ENCODE measurements at regions not wholly inside any gene's neighbourhood (a gene's known extent, or its start where the extent isn't known, plus 50 kb on each side); places are given as distances from the start of the nearest gene placed in this dataset.

- Histone ChIP-seq H3K4me1 (no peaks in the 10 kb centered on the region), H3K36me3 (no peaks in the 10 kb centered on the region), H3K27ac (no peak overlapping the region), H3K9me3 (no peaks in the 10 kb centered on the region), H3K4me3 (no peak overlapping the region), H3K27me3 (peaks cover 0 to 4% (median 0%) of the 10 kb centered on the region in 4 donors)
- DNase-seq (no peak), ATAC-seq (no peak), FAIRE-seq (no peak)
- intact Hi-C loops (cut with DNase I), result no loop called here
- no peak for TF ChIP-seq CTCF (IDR thresholded peaks at IDR 0.05)
Observed at GRCh38 chr4:23730998-23731397, 158.8 kb downstream of the PPARGC1A start.

GRCh38 chr4:23728971-23729370, 160.9 kb downstream of the PPARGC1A start:
- H3K36me3 ChIP-seq, result no peaks in the 10 kb centered on the region
- FAIRE-seq (no peak), DNase-seq (no peak), ATAC-seq (no peak)
- peaks cover 0 to 4% (median 0%) of the 10 kb centered on the region in 4 donors for H3K27me3 ChIP-seq
- no peaks in the 10 kb centered on the region for H3K9me3 ChIP-seq
- no peak for TF ChIP-seq CTCF (IDR thresholded peaks at IDR 0.05)
- intact Hi-C loops (cut with DNase I), result no loop called here
- no peak overlapping the region for H3K4me3 ChIP-seq
- no peak overlapping the region for H3K27ac ChIP-seq
- no peaks in the 10 kb centered on the region for H3K4me1 ChIP-seq

- Histone ChIP-seq H3K27me3 (peaks cover 0 to 4% (median 0%) of the 10 kb centered on the region in 4 donors), H3K27ac (no peak overlapping the region), H3K9me3 (no peaks in the 10 kb centered on the region), H3K4me3 (no peak overlapping the region), H3K4me1 (no peaks in the 10 kb centered on the region), H3K36me3 (no peaks in the 10 kb centered on the region)
- ATAC-seq, result peak in 2 of 4 donors; percentile 33 to 40
- no peak for FAIRE-seq
- DNase-seq, result no peak
- no peak for TF ChIP-seq CTCF (IDR thresholded peaks at IDR 0.05)
- intact Hi-C loops (cut with DNase I), result no loop called here
Observed at GRCh38 chr4:23728393-23728792, 161.5 kb downstream of the PPARGC1A start.

GRCh38 chr4:23720556-23720955, 169.3 kb downstream of the PPARGC1A start:
- no peaks in the 10 kb centered on the region for H3K36me3 ChIP-seq
- ATAC-seq, result no peak
- no peak for FAIRE-seq
- no peaks in the 10 kb centered on the region for H3K9me3 ChIP-seq
- H3K4me3 ChIP-seq, result no peak overlapping the region
- H3K27me3 ChIP-seq, result no peaks in the 10 kb centered on the region
- DNase-seq, result no peak
- intact Hi-C loops (cut with DNase I), result no loop called here
- TF ChIP-seq CTCF (IDR thresholded peaks at IDR 0.05), result no peak
- H3K4me1 ChIP-seq, result no peaks in the 10 kb centered on the region
- H3K27ac ChIP-seq, result no peak overlapping the region
- 49 to 55% methylated on average over 2 of the region's 2 CpGs for WGBS, 2 donors

GRCh38 chr4:23718435-23718834, 171.4 kb downstream of the PPARGC1A start:
- intact Hi-C loops (cut with DNase I), result no loop called here
- no peak for ATAC-seq
- Histone ChIP-seq H3K27me3 (no peaks in the 10 kb centered on the region), H3K27ac (no peak overlapping the region), H3K4me3 (no peak overlapping the region), H3K36me3 (no peaks in the 10 kb centered on the region), H3K9me3 (no peaks in the 10 kb centered on the region), H3K4me1 (no peaks in the 10 kb centered on the region)
- DNase-seq, result no peak
- 66 to 89% methylated on average over 2 of the region's 2 CpGs for whole genome bisulfite sequencing, 2 donors
- FAIRE-seq, result no peak
- TF ChIP-seq CTCF (IDR thresholded peaks at IDR 0.05), result no peak

All from pancreas (tissue), 10 donors.